Body of pancreas (tissue), 4 donors: ENCODE measurements at regions not wholly inside any gene's neighbourhood (a gene's known extent, or its start where the extent isn't known, plus 50 kb on each side); places are given as distances from the start of the nearest gene placed in this dataset.

Source experiments
- POLR2A ChIP-seq, 3 donors: fragments of 450-650 bp; IDR thresholded peaks; one replicate each; pipeline ENCODE4 v1.6.1; 2016; ENCODE audit warnings: antibody characterized with exemption in 3 of 3, mild to moderate bottlenecking in 2 of 3
- TF ChIP-seq, protein P1 (sequence below), 7 experiments: fragments of 450-650 bp in 4 of 7; fragments of 200-600 bp in 3 of 7; sonication (generic) in 3 of 7; IDR thresholded peaks; one replicate each; pipeline ENCODE4 v1.5.1; 2016 to 2019; ENCODE audit warnings: antibody characterized with exemption in 7 of 7

DNA sequence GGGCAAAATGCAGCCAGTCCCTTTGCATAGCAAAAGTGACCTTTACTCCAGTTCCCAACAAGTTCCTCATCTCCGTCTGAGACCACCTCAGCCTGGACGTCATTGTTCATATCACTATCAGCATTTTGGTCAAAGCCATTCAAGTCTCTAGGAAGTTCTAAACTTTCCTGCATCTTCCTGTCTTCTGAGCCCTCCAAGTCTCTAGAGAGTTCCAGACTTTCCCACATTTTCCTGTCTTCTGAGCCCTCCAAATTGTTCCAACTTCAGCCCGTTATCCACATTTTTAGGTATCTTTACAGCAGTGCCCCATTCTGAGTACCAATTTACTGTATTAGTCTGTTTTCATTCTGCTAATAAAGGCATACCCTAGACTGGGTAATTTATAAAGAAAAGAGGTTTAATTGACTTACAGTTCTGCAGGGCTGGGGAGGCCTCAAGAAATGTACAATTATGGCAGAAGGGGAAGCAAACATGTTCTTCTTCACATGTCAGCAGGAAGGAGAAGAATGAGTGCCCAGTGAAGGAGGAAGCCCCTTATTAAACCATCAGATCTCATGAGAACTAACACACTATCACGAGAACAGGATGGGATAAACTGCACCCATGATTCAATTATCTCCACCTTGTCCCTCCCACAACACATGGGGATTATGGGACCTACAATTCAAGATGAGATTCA, 123.7 kb downstream of the MYCN start:
- TF ChIP-seq, protein P1, sequence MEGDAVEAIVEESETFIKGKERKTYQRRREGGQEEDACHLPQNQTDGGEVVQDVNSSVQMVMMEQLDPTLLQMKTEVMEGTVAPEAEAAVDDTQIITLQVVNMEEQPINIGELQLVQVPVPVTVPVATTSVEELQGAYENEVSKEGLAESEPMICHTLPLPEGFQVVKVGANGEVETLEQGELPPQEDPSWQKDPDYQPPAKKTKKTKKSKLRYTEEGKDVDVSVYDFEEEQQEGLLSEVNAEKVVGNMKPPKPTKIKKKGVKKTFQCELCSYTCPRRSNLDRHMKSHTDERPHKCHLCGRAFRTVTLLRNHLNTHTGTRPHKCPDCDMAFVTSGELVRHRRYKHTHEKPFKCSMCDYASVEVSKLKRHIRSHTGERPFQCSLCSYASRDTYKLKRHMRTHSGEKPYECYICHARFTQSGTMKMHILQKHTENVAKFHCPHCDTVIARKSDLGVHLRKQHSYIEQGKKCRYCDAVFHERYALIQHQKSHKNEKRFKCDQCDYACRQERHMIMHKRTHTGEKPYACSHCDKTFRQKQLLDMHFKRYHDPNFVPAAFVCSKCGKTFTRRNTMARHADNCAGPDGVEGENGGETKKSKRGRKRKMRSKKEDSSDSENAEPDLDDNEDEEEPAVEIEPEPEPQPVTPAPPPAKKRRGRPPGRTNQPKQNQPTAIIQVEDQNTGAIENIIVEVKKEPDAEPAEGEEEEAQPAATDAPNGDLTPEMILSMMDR (IDR thresholded peaks at IDR 0.05), result no peak
- TF ChIP-seq POLR2A (IDR thresholded peaks at IDR 0.05), result no peak
